ENCODE measurements at regions not wholly inside any gene's neighbourhood (a gene's known extent, or its start where the extent isn't known, plus 50 kb on each side); places are given as distances from the start of the nearest gene placed in this dataset.

DNA sequence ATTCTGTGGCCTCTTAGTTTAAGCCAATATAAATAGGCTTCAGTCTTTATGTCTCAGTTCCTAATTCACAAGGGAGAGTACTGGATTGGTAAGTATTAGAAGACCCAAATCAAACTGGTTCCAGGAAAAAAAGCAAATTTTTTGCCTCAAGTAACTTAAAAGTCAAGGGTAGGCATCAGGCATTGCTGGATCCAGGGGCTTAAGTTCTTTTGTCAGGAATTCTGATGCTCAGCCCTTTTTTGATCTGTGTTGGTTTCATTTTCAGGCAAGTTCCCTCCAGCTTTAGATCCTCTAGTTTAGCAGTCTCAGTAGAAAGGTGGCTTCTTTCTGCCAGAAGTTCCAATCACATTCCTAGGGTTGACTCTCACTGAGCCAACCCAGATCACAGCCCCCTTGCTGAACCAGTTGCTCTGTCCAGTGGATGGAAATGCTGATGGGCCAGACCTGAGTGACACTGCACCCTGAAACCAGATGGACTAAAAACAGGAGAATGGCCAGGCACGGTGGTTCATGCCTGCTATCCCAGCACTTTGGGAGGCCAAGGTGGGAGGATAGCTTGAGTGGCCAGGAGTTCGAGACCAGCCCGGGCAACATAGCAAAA lies 253.5 kb downstream of the SHQ1 start:
- H3K4me3 ChIP-seq (ENCODE audit: low read depth, low read length) = no peak overlapping the region

GRCh38 chr3:72593881-72594397 lies 254.3 kb downstream of the SHQ1 start:
- H3K4me3 ChIP-seq (ENCODE audit: low read depth, low read length) = no peak overlapping the region

GRCh38 chr3:72591522-72592421 lies 256.5 kb downstream of the SHQ1 start:
- no peak overlapping the region for H3K4me3 ChIP-seq (ENCODE audit: low read depth, low read length)

DNA sequence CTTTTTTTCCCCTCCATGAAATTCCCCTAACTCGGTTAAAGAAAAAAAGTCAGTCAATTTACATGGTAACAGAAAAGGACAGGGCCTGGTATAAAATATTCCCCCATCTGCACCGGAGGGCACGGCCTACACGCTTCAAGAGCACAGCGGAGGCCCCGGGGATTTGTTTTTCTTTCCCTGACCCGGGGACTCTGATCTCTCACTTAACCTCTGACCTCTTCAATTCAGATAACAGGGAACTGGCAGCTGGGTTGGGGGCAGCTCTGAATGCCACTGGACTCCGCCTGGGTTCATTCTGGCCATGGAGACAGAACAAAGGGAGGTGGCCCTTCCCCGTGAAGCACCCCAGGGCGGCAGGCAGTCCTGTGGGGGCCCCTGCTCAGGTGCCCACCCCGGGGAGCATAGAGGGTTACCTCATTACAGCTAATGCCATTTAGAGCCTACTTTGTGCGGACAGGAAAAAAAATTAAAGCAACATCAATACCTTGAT lies 257.5 kb downstream of the SHQ1 start:
- no peak overlapping the region for H3K4me3 ChIP-seq (ENCODE audit: low read depth, low read length)

DNA sequence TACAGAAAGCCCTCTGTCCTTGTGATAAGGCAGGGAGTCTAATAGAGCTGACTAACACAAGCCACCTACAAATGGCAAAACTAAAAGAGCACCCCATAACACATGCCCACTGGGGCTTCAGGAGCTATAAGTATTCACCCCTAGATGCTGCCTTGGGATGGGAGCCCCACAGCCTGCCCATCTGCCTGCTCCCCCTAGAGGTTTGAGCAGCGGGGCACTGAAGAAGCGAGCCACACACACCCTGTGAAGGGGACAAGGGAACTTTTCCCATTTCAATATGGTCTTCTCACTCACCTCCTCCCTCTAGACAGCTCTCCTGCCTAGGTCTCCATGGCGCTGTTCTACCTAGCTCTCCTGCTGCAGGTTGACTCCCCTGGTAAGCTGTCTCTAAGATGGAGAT lies 261.0 kb downstream of the SHQ1 start:
- H3K4me3 ChIP-seq (ENCODE audit: low read depth, low read length) = no peak overlapping the region

DNA sequence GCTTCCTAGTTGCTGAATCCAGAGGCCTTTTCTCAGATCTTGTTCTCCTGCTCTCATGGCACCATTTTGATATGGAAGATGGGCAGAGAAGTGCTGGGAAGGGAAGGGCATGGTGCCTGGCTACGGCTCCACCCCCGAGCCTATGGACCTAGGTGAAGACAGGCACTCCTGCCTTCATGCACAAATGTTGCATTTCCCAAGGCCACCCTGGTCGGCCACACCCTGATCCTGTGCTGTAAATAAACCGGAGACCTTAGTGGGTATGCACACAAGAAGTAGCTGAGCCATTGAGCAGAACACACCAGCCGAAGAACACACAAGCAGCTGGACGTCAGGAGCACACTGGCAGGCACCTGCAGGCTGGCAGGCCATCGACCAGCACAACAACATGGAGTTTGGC lies 261.6 kb downstream of the SHQ1 start:
- no peak overlapping the region for H3K4me3 ChIP-seq (ENCODE audit: low read depth, low read length)

DNA sequence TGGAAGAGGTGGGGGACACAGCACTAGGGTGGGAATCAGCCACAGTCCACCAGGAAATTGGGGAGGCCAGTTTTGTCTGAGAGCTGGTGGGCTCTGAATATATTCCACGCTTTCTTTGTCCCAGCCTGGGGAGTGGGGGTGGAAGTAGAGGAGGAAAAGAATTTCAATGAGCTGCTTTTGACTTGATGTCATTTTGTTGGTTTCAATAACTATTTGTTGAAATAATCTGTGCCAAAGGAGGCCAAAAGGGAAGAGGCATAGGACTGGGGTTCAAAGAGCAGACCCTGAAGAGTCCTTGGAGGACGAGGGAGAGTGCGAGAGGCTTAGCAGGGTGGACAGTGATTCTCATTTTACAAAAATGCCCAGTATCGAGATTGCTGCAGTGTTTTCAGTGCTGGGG lies 262.3 kb downstream of the SHQ1 start:
- H3K4me3 ChIP-seq (ENCODE audit: low read depth, low read length) = no peak overlapping the region

DNA sequence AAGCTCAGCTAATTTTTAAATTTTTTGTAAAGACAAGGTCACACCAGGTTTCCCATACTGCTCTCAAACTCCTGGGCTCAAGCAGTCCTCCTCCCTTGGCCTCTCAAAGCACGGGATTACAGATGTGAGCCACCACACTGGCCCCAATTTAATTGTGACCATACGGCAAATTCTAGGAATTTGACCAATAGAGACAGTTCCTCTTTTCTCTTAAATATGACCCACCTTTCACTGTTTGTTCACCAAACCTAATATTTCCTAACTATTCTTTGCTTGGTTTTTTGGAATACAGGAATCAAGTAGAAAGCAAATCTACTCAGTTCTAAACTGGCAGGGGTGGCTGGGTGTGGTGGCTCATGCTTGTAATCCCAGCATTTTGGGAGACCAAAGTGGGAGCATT lies 264.0 kb downstream of the SHQ1 start:
- H3K4me3 ChIP-seq (ENCODE audit: low read depth, low read length) = no peak overlapping the region

DNA sequence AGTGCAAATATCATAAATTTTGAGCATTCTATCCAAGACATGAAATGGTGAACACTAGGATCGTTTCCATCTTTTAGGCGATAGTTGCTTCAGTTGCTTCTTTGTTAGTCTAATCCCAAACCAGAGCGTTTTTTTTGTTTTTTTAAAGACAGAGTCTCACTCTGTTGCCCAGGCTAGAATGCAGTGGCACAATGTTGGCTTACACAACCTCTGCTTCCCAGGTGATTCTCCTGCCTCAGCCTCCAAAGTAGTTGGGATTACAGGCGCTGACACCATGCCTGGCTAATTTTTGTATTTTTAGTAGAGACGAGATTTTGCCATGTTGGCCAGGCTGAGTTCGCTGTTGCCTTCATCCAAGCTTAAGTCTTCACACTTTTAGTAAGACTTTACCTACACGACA lies 265.3 kb downstream of the SHQ1 start:
- H3K4me3 ChIP-seq (ENCODE audit: low read depth, low read length) = no peak overlapping the region

DNA sequence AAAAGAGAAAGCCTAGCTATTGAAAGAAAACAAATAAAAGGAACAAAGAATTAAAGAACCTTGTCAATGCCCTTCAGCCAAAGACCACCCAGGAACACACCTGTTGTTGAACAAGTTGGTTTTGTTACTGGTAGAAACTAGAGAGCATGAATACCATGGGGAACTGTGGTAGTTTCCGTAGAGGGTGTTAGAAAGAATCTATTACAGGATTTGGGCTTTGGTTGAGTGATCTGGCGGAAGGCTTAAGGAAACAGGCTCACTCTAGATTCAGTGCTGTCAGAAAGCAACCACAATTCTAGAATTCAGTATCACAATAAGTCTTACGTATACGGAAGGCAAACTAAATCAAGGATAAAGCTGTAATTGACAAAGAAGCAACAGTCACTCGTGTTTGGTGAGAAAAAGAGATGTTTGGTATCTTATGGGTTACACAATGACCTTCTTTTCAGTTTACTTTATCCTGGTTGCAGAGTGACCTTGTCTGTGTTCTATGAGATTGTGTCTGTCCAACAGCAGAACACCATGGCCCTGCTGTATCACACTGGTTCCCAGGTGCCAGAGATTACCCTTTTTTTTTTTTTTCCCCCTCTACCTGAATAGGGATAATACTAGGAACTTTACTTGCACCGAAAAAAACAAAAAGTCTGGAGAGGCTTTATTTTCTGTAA lies 265.9 kb downstream of the SHQ1 start:
- no peak overlapping the region for H3K4me3 ChIP-seq (ENCODE audit: low read depth, low read length)

DNA sequence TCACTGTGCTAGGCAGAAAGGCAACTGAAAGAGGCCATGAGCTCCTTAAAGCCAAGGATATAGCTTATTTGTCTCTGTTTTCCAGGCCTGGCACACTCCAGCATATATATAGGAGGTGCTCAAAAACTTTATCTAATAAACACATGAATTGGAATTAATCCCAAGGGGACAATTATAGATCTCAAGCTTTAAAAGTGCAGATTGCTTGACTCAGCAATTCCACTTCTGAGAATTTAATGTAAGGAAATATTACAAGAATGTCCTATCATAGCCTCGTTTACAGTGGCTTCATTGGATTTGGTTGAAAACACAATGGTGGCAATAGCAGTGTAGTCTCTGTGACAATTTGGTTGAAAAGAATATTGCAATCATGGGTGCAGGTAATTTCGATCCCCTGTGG lies 267.3 kb downstream of the SHQ1 start:
- no peak overlapping the region for H3K4me3 ChIP-seq (ENCODE audit: low read depth, low read length)

GRCh38 chr3:72580246-72580756 lies 267.9 kb downstream of the SHQ1 start:
- no peak overlapping the region for H3K4me3 ChIP-seq (ENCODE audit: low read depth, low read length)

GRCh38 chr3:72579581-72580245 lies 268.5 kb downstream of the SHQ1 start:
- no peak overlapping the region for H3K4me3 ChIP-seq (ENCODE audit: low read depth, low read length)

DNA sequence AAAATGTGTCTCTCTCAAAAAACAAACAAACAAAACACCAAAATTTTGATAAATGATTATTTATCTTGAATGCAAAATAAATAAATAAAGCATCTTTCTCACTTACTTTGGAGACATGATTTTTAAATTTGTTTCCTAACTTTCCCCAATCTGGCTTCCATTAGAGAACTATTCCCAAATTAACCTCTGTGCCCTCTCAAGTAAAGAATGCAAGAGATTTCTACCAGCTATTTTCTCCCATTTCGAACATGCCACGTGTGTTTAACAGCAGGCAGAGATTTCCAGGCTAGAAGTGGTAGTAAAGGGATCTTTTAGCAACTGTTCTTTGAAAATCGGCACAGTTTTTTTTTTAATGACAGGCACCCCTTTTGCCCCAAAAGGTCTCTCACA lies 269.1 kb downstream of the SHQ1 start:
- H3K4me3 ChIP-seq (ENCODE audit: low read depth, low read length) = no peak overlapping the region

DNA sequence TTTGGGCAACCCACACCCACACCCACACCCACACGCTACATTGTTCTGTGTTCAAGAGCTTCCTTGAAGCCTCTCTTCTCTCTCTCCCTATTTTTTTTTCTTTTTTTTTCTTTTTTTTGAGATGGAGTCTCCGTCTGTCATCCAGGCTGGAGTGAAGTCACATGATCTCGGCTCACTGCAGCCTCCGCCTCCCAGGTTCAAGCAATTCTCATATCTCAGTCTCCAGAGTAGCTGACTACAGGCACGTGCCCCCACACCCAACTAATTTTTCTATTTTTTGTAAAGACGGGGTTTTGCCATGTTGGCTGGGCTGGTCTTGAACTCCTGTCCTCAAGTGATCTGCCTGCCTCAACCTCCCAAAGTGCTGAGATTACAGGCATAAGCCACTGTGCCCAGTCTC lies 271.1 kb downstream of the SHQ1 start:
- no peak overlapping the region for H3K4me3 ChIP-seq (ENCODE audit: low read depth, low read length)

DNA sequence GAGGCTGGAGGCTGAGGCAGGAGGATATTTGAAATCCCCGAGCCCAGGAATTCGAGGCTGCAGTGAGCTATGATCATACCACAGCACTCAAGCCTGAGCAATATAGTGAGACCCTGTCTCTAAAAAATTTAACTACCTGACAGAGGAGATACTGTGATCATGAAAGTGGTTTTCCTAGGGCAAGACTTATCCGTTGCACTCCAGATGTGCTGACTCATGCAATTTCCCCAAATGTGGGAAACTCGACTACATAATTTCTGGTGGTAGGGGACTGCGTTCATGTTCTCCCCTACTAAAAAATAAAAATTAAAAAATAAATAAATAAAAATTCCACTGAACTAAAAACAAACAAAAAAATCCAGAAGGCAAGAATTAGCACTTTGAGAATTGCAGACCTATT lies 271.7 kb downstream of the SHQ1 start:
- no peak overlapping the region for H3K4me3 ChIP-seq (ENCODE audit: low read depth, low read length)

GRCh38 chr3:72574144-72574543 lies 274.1 kb downstream of the SHQ1 start:
- H3K4me3 ChIP-seq (ENCODE audit: low read depth, low read length) = no peak overlapping the region

DNA sequence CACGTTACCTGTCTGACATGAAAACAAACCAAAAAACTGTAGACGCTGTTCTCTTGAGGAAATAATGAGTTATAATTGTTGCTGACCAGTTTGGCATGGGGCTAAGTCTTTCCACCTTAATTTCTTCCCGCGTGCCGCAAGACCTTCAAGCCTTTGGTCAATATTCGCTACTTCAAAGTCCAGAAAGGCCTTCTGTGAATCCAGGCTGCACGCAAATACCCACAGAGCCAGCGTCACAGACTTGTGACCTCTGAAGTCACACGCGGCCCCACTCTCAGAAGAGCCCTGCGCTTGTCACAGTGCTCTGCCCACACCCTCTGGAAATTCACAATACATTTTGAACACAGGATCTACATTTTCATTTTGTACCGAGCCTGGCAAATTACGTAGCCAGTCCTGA lies 275.2 kb downstream of the SHQ1 start:
- no peak overlapping the region for H3K4me3 ChIP-seq (ENCODE audit: low read depth, low read length)

DNA sequence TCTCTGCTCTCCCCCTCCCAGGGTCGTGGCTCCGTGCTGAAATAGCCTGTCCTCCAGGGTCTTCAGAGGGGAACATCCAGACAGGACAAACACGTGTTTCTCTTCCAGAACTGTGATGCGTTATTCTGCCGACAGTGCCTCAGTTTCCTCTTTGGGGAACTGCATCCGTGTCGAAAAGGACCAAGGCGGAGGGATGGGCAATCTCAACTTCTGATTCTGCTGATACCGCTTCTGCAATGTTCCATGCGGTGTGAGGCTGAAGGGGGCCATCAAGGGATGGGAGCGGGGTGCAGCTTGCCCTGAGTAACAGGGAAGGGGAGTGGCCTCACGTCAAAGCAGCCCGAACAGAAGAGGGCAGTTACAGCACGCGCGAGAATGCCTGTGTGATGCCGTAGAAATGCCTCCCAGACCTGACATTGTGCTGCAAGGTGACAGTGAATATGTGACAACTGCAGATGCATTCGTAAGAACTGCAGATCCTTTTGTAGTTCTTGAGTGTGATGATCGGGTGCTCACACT lies 275.7 kb downstream of the SHQ1 start:
- no peak overlapping the region for H3K4me3 ChIP-seq (ENCODE audit: low read depth, low read length)

DNA sequence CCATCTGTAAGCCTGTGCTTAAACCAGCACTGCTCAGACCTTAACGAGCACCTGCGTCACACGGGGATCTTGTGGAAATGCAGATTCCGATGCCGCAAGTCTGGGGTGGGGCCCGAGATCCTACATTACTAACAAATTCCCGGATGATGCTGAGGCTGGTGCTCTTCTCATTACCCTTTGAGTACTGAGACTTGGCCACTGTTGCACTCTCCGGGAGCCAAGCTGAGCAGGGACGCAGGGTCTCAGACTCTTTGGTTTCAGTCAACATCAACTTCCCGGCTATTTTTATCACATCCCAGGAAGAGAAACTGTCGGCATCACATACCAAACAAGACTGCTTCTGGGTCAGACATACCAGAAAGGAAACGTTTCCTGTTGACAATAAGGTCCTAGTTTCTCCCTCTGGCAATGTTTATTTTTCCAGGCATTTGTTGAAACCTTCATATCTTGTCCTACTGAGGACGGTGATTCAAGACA lies 276.6 kb downstream of the SHQ1 start:
- no peak overlapping the region for H3K4me3 ChIP-seq (ENCODE audit: low read depth, low read length)

- no peak overlapping the region for H3K4me3 ChIP-seq (ENCODE audit: low read depth, low read length)
These were observed 277.2 kb downstream of the SHQ1 start for GRCh38 chr3:72571052-72571451.

All from iPS-11a (cell line).